ENCODE measurements at regions not wholly inside any gene's neighbourhood (a gene's known extent, or its start where the extent isn't known, plus 50 kb on each side); places are given as distances from the start of the nearest gene placed in this dataset.
A peak's percentile ranks its signal among the peaks of the same experiment; 100 is the strongest.
"Not testable (repeated sequence)": the region's sequence is repeated elsewhere in the genome, so short reads cannot be mapped to it uniquely, and the experiment has no call there.

DNA sequence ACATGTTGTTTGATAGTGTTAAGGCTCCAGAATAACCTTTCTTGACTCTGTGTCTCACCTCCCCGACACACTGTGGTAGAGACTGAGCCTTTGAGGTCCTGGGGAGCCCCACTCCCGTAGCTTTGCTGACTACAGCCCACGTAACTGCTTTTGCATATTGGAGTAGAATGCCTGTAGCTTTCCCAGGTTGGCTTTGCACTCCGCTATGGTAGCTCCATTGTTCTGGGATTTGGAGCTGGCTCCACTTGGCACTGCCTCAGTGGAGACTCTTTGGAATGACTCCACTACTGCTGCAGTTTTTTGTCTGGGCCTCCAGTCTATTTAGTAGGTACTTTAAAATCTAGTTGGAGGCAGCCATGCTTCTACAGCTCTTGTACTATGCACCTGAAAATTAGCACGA is 56.2 kb upstream of the ANXA1 start:
- no peak for DNase-seq (ENCODE audit: low read depth, low spot score)

DNA sequence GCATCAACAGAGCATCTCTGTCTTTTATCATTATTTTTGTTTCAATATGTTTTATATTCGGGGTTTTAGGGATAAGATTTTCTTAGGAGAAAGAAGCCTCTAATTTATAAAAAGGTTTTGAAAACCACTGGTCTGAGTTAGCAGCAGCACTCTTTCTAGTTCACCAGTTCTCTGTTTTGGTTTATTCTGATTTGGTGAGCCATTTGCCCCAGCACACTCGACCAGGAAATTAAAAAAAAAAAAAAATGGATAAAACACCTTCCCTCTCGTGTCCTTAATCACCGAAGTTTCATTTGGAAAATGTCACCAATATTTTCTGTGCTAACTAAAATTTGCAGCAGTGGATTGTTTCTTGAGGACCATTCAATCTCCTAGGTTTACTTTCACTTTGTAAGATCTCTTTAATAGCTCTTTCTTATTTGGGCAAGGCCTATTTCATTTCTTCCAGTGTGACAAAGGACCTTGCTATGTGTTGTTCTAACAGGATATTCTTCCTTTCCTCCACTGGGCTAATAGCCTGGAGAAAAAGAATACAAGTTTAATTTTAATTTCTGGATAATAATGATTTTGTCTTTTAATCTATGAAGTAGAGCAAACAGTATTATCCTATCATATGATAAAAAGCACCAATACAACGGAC is 57.8 kb upstream of the ANXA1 start:
- no peak for DNase-seq (ENCODE audit: low read depth, low spot score)

DNA sequence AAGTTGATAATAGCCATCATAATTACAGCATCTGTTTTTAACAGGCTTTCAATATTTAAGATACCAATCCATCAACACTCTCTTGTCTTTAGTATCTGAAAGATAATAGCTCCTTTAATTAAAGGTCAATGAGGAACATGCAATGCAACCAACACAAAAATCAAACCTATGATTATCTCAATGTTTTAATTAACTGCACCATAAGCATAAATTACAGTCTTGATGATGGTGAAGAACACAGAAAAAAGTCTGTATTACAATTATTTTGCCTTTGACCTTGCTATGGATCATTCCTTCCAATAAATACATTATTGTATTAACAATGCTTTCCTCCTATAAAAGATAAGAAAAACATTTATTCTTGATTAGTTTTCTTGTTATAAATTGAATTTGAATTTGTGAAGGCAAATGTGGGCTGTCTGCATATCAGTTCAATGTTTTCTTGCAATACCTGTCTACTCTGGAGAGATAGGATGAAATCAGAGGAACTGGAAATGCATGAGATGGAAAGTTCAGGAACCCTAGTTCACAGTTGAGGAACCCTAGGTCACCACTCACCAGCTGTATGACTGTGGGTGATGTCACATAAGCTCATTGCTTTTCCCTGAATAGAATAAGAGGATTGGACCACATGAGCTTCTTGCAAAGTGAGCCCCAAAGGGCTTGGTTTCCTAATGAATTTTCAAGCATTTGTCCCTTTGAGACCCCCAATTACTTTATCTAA is 58.5 kb upstream of the ANXA1 start:
- DNase-seq (ENCODE audit: low read depth, low spot score) = no peak

DNA sequence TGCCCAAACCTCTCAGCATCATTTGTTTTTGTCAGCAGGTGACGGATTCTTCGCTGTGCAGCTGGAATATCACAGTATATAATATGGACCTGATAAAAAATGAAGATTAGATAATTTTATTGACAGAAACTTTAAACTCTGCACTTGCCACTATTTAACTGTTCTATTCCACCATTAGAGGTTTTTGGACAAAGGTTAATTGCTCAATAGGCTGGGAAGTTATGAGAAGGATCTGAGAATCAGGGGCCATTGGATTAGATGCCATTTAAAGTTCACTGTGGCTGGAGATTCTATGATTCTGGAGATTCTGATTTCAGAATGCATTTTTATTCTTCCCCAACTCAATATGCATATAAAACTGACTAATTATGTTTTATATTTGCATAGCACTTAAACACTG is 59.8 kb upstream of the ANXA1 start:
- no peak for DNase-seq (ENCODE audit: low read depth, low spot score)

DNA sequence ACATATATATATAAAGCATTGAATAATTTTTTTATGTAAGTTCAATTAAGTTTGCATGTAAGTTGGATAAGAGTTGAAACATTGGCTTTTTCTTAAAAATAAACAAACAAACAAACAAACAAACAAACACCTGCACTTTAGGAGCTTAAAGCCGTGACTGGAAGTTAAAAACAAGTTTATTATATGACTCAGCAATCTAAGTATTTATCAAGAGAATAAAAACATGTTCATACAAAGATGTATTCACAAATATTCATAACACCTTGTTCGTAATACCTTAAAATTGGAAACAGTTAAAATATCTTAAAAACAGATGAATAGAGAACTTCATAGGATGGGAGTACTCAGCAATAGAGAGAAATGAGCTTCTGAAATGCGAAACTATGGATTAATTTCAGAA is 61.5 kb upstream of the ANXA1 start:
- no peak for DNase-seq (ENCODE audit: low read depth, low spot score)

DNA sequence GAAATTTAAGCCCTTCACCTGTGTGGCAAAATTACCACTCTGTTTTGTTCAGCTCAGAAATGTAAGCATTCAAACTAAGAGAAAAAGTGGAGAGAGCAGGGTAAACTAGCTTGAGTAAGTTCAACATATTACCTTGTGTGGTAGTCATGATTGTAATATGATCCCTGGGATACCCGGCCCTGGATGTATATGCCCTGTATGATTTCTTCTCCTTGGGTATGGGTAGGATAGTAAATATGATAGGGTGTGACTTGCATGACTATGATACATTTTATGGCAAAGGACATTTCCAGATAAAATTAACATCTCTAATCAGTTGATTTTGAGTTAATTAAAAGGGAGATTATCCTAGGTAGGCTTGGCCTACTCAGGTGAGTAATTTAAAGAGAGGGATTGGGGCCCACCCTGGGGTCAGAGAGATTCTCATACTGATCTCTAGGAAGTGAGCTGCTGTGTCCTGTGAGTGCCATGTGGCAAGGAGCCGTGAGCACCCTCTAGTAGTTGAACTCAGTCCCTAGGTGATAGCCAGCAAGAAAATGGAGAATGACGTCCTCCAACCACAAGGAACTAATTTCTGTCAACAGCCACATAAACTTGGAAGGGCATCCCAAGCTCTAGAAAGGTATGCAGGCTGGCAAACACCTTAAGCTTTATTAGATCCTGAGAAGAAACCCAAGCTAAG is 62.2 kb upstream of the ANXA1 start:
- DNase-seq (ENCODE audit: low read depth, low spot score) = no peak

DNA sequence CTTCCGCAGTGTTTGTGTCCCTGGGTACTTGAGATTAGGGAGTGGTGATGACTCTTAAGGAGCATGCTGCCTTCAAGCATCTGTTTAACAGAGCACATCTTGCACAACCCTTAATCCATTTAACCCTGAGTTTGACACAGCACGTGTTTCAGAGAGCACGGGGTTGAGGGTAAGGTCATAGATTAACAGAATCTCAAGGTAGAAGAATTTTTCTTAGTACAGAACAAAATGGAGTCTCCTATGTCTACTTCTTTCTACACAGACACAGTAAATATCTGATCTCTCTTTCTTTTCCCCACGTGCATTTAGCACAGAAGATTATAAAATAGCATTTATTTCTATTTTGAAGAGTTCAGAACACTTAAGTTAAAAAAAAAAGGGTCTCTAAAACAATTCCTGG is 63.8 kb upstream of the ANXA1 start:
- DNase-seq (ENCODE audit: low read depth, low spot score) = not testable (repeated sequence)

DNA sequence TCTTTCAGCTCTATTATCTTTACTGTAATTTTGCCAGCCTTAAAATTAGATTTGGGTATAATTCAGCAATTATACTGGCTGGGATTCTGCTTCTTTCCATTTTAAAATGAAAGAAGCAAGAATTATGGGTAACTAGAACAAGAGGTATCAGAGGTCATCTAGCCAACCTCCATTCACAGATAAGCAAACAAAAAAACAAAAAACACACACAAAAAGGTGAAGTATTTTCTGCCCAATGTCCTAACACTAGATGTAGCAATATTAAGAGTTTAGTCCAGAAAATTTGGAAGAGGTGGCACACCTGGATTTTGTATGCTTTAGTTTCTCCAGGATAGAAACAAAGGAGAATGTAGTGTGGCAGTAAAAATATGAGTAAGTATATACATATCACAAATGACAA is 68.1 kb upstream of the ANXA1 start:
- DNase-seq (ENCODE audit: low read depth, low spot score) = no peak

DNA sequence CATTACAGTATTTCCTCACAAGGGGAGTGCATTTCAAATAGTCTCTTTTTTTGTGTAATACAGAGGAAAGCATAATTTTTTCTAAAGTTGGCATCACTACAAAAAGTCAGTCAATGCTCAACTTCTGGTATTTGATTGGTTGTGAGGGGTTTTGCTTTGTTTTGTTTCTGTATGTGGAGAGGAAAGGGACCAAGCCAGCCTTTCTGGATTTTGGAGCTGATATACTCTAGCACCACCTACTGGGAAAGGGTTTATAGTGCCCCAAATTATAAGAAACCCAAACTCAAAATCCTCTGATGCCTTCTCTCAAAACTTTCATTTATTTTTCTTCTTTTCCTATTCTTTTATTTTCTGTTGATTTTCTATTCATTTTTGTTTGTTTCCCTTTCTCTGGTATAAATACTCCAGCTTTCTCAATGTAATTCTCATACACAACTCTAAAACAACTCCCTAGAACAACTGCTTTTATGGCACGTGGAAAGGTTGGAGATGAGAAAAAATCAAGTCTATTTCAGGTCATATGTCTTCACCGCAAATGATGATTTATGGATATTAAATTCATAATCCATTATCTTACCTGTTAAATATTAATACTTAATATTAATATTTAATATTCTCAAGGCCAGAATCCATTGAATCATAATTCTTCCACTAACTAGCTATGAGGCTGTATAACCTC is 69.5 kb upstream of the ANXA1 start:
- peak; percentile 71 for DNase-seq (ENCODE audit: low read depth, low spot score)

DNA sequence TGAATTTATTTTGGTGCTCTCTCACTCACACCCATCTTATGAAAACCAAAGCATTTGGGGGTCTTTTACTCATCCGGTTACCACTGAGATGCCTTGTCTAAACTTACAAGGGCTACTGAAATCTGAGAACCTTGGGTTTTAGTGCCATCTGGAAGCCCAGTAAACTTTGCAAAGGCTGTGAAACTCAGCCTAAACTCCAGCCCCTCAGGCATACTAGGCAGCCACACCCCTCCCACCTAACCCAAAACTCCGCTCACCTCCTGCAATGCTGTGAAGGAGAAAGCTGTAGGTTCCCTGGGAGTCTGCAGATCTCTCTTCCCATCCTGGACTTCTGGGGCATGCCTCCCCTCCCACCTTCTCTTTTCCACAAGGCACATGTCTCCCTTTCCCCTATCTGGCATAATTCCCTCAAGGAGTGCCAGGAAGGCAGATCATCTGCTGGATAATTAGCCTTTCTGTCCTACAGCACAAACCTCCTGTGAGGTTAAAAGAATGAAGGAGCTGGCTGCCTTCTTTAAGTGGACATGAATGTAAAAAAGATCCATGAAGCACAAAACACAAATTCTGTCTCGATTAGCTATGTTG is 71.5 kb upstream of the ANXA1 start:
- DNase-seq (ENCODE audit: low read depth, low spot score) = no peak

DNA sequence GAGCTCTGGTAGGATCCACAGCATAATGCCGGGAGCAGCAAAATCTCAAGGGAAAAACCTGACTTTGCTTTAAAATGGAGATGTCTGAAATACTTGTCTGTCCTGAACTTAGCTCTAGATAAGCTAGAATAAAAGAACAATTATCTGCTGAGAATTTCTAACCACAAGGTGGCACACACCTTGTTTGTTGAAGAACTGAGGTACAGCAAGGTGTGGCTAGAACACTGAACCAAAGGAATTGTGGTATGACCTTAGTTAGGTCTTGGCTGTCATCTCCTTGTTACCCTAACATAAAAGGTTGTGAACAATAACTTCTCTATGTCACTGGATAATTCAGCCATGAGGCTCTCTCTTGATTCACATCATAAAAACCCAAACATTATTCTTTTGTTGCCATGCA is 72.3 kb upstream of the ANXA1 start:
- DNase-seq (ENCODE audit: low read depth, low spot score) = no peak

DNA sequence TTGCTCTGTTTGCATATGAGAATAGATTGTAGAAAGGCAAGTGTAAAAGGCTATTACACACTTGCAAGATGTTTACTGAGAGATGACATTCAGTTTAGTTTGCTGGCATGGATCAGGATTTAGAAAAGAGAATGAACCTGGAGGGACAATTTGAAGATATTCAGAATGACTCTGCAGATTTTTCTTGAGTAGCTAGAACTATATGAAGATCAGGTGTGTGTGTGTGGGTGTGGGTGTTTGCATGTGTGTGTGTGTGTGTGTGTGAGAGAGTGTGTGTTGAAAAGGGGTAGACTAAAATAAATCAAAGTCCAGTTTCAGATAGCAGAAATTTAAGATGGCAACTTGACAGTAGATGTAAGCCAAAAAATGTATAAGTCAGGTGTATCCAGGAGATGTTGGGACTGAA is 74.0 kb upstream of the ANXA1 start:
- DNase-seq (ENCODE audit: low read depth, low spot score) = no peak

DNA sequence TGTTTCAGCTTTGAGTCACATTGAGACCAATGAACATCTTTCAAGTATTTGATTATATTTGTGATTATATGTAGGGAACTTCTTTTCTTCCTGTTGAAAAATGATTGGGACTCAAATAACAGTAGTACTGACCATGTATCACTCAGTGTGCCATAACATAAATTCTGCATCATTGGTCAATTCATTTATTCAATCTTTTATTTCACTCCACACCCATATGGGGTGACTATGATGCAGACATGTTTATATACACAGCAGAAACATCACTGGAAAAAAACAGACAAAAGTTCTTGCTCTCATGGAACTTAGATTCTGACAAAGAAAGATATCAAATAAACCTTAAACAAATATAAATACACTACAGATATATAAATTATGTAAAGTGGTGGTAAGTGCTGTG is 74.7 kb upstream of the ANXA1 start:
- no peak for DNase-seq (ENCODE audit: low read depth, low spot score)

DNA sequence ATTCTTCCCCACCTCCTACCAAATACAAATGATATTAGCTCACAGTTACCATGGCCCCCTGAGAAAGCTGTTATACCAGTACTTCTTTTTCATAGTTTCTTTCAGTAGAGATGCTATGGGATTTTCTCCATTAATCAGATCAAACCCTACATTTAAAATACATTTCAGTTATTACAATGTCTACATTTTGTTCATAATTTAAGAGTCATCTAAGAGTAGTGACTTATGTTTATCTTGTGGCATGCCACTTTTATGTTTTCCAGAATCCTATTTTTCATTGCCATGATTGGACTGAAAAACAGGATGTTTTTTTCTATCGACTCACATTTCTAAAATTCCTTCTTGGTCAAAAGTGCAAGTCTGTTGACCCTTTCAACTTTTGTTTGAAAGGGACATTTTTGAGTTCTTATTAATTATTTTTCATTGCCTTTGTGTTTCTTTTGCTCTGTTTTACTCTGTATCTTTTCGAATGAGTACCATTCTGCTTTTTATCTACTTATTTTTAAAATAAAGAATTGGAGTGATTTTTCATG is 77.4 kb upstream of the ANXA1 start:
- DNase-seq (ENCODE audit: low read depth, low spot score) = peak; percentile 75

DNA sequence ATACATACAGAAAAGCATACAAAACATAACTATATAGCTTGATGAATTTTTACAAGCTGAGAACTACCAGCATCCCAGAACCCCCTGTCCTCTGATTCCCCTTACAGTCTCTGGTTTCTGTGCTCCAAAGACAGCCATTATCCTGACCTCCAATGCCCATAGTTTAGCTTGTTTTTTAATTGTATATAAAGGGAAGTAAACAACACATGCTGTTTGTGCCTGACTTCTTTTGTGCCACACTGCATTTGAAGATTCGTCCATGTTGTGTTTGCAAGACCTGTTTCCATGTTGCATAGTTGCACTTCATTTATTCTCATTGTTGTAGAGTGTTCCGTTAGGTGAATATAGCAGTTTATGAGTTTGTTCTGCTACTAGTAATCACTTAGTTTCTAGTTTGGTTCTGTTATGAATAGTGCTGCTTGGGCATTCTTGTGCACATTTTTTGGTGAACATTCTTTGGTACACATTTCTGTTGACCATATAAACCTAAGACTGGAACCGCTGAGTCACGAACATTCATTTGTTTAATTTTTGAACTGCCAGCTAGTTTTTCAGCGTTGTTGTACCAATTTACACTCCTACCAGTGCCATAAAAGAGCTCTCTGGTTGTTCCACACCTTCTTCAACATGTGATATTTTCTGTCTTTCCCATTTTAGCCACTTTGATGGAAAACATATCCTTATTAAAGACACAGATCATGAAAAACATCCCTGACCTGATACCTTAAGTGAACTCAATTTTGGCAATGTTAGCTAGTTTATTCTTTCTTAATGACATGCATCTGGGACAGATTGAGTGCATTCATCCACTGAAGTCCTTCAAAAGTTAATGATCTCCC is 78.1 kb upstream of the ANXA1 start:
- DNase-seq (ENCODE audit: low read depth, low spot score) = peak; percentile 2

DNA sequence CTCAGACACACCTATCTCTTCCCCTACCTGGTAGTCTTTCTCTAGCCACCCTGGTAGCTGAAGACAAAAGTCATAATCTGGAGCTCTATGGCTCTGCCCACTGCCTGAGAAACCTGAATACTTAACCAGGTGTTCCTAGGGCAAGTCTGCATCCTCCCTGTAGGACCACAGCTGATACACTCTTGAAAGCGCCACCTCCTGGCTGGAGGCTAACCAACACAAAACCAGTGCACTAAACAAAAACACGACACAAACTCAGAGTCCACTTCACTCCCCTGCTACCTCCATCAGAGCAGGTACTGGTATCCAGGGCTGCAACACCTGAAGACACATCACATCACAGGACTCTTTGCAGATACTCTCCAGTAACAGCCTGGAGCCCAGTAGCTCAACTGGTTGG is 84.6 kb upstream of the ANXA1 start:
- DNase-seq (ENCODE audit: low read depth, low spot score) = no peak

DNA sequence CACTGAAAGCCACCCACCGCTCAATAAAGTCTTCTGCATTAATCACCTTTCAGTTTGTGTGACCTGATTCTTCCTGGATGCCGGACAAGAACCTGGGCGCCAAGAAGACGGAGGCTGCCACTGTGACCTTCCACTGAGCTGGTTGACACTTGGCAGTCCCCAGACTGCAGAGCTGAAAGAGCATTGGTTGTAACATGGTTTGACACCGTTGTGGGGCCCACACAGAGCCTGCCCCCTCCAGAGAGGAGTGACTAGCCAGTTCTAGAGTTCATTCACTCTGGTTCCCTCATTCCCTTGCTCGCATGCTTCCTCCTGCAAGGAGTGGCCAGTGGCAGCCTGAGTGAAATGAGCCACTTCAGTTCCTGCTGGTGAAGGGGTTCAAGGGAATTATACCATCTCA is 86.2 kb upstream of the ANXA1 start:
- no peak for DNase-seq (ENCODE audit: low read depth, low spot score)

DNA sequence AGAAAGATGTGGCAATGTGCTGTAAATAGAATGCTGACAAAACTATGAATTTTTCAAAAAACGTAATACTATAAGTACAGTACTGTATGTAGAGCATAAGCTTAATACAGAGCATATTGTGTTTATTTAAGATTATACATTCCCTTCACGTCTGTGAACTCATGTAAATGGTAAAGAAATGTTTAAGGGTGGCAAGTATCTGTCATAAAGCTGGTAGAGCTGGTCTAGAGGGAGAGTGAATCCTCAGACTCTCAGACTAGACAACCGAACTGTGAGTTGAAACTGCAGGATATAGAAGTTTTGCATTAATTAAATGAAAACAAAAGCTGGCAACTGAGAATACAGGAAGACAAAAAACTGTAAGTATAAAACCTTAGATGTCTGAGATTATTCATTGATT is 87.3 kb upstream of the ANXA1 start:
- no peak for DNase-seq (ENCODE audit: low read depth, low spot score)

DNA sequence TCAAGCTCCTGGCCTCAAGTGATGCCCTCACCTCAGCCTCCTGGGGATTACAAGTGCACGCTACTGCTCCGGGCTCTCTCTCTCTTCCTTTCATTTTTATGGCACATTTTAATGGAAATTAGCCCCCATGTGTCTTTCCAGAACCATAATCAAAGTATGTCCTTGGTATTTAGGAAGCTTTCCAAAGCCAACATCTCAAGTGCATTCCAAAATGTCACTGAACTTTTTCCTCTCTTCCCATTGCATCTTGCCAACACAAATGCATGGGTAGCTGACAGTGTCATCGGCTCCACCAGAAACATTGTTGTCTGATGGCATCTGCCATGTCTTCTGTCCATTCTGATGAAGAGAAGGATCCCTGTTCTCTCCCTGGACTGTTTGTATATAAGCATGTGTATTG is 90.5 kb upstream of the ANXA1 start:
- no peak for DNase-seq (ENCODE audit: low read depth, low spot score)

DNA sequence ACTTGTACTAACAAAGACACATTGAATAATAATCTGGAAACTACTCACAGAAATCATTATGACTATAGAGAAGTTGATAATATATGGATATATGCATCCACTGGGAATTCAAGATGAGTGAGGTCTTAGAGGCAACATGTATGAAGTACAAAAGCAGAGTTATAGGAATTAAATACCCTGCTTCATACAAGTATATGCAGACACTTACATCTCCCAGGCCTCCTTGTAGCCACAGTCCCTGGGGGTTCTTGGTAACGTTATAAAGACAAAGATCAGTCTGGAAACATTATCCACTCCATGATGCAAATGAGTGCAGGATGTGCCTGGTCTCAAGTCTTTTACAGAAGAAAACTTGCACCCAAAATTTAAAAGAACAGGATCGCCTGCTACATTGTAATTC is 92.4 kb upstream of the ANXA1 start:
- no peak for DNase-seq (ENCODE audit: low read depth, low spot score)

DNA sequence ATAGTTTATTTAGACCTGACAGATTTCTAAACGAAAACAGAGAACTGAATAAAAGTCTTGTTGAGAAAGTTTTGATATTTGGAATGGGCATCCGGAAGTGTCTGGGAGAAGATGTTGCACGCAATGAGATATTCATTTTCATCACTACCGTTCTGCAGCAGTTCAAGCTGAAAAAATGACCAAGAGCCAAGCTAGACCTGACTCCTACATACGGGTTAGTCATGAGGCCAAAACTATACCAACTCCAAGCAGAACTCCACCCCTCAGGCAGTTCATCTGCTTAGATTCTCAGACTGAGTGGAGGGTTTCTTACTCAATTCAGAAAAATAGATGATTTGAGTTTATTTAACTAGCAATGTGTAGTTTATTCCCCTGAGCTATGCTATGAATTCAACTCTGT is 95.4 kb upstream of the ANXA1 start:
- no peak for DNase-seq (ENCODE audit: low read depth, low spot score)
